ENCODE measurements at regions not wholly inside any gene's neighbourhood (a gene's known extent, or its start where the extent isn't known, plus 50 kb on each side); places are given as distances from the start of the nearest gene placed in this dataset.
A peak's percentile ranks its signal among the peaks of the same experiment; 100 is the strongest.

DNA sequence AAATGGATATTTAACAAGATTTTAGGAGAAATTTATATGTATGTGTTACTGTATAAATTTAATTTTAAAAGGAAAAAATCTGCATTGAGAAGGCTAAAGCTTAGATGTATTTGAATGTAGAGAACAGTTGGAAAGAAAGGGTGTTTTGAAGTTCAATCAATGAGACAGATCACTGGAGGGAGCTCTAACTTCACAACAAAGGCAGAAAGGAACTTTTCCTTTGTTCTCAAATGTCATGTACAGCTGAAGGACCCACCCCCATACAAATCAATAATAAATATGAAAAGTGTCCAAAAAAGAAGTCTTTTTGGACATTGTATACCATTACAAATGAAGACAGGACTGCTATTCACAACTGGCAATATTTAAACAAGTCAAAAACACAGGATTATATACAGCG is 403.4 kb downstream of the DNAJB9 start:
- peak; percentile 44 for DNase-seq (ENCODE audit: low read depth)

DNA sequence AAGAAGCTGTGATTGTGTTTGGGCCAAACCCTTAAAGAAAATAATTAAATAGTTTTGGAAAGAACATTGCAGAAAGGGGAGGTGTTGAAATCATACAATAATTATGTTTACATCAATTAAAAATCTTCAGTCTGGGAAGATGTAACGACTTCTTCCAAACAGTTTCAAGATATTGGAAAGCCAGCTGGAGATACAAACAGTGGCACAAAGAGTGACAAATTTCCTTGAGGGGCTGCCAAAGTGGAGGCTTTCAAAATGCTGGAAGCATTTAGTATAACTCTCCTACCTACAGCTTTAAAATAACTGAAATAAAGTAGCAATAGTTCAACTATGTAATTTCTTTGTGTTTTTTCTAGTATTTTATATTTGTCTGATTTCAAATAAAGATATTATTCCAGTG is 405.0 kb downstream of the DNAJB9 start:
- no peak for DNase-seq (ENCODE audit: low read depth)

DNA sequence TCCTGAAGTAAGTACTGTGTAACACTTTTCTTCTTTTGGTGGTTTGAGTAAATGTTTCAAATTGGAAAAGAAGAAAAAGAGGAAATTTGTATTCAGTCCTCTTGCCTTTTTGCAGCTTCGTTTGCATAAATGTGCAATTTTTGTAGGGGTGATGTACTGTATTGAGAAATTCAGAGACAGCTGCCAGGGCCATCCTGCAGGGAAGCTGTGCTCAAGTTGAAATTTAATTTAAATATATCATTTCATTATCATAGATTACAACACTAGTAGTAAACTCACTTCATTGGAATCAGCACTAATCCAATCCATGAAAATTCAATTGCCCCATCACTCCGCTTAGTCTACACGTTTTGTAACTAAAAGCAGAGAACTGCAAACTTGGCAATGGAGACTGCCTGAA is 415.4 kb downstream of the DNAJB9 start:
- DNase-seq (ENCODE audit: low read depth) = no peak

GRCh38 chr7:108989319-108989718 is 419.6 kb downstream of the DNAJB9 start:
- no peak for DNase-seq (ENCODE audit: low read depth)

GRCh38 chr7:108997480-108997879 is 427.8 kb downstream of the DNAJB9 start:
- no peak for DNase-seq (ENCODE audit: low read depth)

DNA sequence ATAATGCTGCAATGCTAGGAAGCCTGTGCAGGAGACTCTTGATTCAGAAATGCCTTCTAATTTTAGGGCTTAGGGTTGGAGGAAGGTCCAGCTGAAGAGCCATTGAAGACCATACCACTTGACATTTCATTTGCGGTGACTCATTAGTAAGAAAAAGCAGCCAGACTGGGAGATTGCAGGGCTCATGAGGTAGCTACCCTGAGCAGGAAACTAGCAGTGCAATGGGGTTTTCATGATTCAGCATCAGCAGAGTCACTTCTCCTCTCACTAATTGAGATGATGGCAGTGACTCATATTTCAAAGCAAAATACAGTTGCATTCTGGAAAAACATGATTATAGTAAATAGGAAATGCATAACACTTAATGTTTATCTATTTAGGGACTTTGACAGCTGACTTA is 434.1 kb downstream of the DNAJB9 start:
- peak; percentile 80 for DNase-seq (ENCODE audit: low read depth)

- DNase-seq (ENCODE audit: low read depth) = peak; percentile 12
These were observed 440.0 kb downstream of the DNAJB9 start for GRCh38 chr7:109009636-109010035.

DNA sequence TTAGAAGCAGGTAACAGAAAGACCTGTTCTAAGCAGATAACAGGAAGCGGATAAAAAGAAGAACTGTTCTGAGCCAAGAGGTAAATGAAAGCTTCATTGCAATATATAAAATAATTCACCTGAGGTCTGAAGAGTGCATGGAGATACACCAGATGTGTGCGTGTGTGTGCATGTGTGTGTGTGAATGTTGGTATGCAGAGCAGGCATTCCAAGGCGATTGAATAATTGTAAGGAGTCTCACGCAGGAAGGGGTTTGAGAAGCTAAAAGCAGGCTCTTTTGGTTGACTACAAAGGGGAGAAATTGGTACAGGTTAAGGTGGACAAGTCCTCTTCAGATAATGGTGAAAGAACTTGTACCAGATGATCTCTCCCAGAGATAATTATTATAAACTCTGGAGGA is 450.6 kb downstream of the DNAJB9 start:
- DNase-seq (ENCODE audit: low read depth) = no peak

- no peak for DNase-seq (ENCODE audit: low read depth)
These were observed 451.7 kb downstream of the DNAJB9 start for GRCh38 chr7:109021390-109021789.

- no peak for DNase-seq (ENCODE audit: low read depth)
These were observed 460.2 kb downstream of the DNAJB9 start for GRCh38 chr7:109029866-109030265.

DNA sequence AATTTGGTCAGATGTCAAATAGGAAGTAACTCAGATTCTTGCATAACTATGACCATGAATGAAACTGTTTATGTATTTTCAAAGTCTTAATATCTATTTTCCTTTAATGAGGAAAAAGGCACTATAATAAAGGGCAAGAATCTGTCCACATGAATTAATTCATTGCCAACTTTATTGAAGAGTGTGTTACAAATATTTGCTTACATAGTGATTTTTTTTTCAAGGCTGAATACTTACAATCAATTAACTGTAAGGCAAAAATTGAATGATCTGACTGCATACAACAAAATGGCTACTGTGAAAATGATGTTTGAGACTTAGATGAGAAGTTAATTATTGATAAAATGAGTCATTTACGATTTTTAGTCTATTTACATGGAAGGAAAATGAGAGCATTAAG is 475.0 kb downstream of the DNAJB9 start:
- DNase-seq (ENCODE audit: low read depth) = no peak

DNA sequence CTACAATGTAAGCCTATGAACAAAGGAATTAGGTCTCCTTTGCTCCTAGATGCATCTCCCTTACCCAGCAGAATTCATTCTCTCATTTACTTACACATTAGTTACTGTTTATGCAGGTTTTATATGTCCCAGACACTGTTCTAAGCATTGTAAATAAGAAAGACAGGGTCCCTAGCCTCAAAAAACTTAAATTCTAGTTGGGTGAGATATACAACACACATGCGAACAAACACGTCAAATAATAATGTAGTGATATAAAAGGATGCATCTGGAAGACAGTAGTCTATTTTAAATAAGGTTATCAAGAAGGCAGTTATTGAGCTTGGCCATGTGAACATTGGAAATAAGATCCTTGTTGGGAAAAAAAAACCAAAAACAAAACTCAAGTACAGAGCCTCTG is 479.7 kb downstream of the DNAJB9 start:
- no peak for DNase-seq (ENCODE audit: low read depth)

DNA sequence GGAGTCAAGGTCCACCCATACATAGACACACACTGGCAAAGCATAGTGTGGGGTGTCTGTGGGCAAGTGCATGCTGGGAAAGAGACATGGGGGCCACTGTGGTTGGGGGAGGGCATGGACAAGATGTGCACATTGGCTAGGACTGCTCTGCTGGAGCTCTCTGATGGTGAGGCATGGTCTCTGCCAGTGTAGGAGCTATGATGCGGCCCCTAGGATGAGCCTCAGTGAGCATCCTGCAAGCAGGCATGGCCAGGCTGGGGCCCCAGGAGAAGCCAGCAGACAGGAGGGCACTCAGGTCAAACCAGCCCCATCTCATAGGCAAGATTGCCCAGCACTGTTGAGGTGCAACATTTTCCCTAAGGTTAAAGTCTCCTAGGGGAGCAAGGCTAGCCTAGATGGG is 489.4 kb downstream of the DNAJB9 start:
- no peak for DNase-seq (ENCODE audit: low read depth)

- DNase-seq (ENCODE audit: low read depth) = no peak
These were observed 493.1 kb downstream of the DNAJB9 start for GRCh38 chr7:109062798-109063197.

GRCh38 chr7:109073543-109073942 is 503.9 kb downstream of the DNAJB9 start:
- DNase-seq (ENCODE audit: low read depth) = no peak

- DNase-seq (ENCODE audit: low read depth) = no peak
These were observed 506.8 kb downstream of the DNAJB9 start for GRCh38 chr7:109076396-109076972.

DNA sequence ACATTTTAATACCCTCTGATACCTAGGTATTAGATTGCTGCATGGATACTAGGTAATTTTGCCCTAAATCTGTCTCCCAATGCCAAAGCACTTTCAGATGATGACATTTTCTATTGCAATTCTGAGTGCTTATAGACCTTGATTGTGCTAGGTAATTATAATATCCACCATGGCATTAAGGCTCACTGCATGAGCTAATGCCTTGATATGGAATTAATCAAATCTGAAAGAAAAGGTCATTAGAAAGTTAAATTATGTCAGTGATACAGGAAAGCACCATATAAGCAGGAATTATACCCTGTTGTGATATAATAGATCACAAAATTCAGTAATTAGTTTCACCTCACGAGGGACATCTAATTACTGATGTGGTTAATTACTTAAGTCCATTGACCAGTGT is 521.4 kb downstream of the DNAJB9 start:
- DNase-seq (ENCODE audit: low read depth) = no peak

GRCh38 chr7:109092268-109092667 is 522.6 kb downstream of the DNAJB9 start:
- DNase-seq (ENCODE audit: low read depth) = peak; percentile 28

- DNase-seq (ENCODE audit: low read depth) = no peak
These were observed 531.7 kb downstream of the DNAJB9 start for GRCh38 chr7:109101332-109101731.

GRCh38 chr7:109109558-109109957 is 539.9 kb downstream of the DNAJB9 start:
- no peak for DNase-seq (ENCODE audit: low read depth)

GRCh38 chr7:109111086-109111485 is 541.4 kb downstream of the DNAJB9 start:
- no peak for DNase-seq (ENCODE audit: low read depth)

DNA sequence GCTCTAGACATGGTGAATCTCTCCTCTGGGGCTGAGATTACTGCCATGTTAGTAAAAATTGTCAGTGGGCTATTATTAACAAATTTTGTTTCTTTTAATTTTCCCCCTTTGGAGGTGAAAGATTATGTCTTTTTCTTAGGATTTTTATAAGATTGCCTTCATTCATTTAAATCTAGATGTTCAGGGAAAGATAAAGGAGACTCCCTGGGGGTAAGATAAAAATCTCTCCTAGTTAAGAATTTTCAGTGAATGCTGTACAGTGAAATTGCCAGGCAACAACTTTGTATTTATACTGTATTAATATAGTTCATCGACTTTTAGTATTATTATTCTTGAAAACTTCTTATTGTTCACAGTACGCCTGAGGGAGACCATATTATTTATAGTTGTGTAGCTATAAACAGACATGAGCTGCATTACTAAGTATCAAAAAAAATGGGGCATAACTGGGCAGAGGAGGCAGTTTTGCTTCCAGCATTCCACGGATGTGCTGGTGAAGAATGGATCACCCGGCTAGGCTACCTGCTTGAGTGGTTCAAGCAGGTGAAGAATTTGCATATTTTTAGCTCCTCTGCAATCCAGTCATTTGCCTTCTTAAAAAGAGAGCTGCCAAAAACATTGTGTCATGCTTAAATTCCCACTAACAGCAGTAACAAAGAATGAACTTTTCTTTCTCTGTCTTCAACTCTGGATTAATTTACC is 552.1 kb downstream of the DNAJB9 start:
- no peak for DNase-seq (ENCODE audit: low read depth)

DNA sequence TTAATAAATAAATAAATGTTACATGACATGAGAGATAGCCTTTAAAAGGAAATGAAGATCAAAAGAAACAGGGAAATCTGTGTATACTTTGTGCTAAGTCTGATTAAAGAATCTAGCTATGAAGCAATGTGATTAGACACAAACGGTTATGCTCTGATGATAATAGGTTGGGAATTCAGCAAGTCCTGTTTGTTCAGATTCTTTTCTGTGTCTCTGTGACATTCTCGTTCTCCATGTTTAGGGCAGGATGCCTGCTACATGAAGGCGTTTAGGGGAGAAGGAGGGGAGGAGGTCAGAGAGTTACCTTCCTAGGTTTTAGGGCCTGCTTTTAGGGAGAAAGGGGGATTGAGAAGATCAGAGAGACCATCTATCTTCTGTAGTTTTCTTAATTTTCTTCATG is 555.3 kb downstream of the DNAJB9 start:
- no peak for DNase-seq (ENCODE audit: low read depth)

DNA sequence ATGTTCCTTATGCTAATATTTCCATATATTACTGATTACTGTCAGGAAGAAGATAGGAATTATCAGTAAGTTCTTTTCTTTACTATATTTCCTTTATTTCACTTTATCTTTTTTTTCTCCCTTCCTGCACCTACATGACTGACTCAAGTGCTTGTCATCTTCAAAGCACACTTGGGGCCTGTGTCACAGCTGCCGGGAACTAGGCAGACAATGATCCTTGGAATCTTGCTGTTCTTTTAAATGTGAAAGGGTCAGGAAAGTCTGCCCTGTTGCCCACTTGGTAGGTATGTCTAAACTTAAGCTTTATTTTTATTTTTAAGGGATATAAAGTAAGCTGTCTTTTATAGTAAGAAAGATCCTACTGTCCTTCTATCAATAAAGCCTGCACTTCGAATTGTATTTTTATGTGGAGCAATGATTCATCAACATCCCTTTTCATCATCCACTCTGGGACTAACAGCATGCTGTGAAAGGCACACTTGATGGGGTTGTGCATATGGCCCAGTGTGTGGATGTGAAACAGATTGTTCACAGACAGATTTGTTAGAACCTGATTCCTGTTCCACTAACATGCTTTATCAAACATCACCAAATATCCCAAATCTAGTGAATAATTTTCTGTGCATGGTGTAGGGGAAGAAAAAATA is 556.9 kb downstream of the DNAJB9 start:
- DNase-seq (ENCODE audit: low read depth) = peak; percentile 67
